GM13976 (cell line): ENCODE measurements at regions not wholly inside any gene's neighbourhood (a gene's known extent, or its start where the extent isn't known, plus 50 kb on each side); places are given as distances from the start of the nearest gene placed in this dataset.
"Not testable (repeated sequence)": the region's sequence is repeated elsewhere in the genome, so short reads cannot be mapped to it uniquely, and the experiment has no call there.

Experiments used
- DNase-seq: peaks from one replicate; pipeline ENCODE4 v3.0.0; 2012; ENCODE audit warnings: low spot score
- in situ Hi-C: fragments of 300-500 bp; cut with MboI; formaldehyde crosslinking; loops from one replicate; pipeline ENCODE4 v1.12.0; 2022; ENCODE audit warnings: low sequenced_read_pairs, mixed read lengths, inconsistent platforms; ENCODE audit not compliant: unreplicated experiment
- TF ChIP-seq, protein P1 (sequence below): IDR thresholded peaks from 2 replicates; pipeline ENCODE4 v1.5.1; 2012; ENCODE audit warnings: borderline replicate concordance, mild to moderate bottlenecking; ENCODE audit not compliant: insufficient read depth; ENCODE audit errors: extremely low read depth, missing control alignments, control extremely low read depth

DNA sequence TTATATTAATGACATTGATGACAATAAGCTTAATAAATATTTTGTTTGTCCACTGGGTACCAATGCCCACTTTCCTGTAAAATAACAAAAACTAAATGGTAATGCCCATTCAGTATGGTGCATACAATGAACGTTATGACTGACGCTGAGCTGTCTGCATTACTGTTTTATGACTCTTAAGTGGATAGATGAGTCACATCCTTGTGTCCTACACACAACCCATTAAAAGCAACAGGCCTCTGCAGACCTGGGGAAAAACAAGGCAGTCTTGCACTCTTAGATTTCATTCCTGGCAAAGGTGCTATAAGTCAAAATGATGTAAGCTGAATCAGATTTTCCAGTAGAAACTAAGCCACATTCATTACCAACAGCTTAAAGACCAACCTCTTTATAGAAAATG, 176.3 kb upstream of the TMEM45B start:
- TF ChIP-seq, protein P1, sequence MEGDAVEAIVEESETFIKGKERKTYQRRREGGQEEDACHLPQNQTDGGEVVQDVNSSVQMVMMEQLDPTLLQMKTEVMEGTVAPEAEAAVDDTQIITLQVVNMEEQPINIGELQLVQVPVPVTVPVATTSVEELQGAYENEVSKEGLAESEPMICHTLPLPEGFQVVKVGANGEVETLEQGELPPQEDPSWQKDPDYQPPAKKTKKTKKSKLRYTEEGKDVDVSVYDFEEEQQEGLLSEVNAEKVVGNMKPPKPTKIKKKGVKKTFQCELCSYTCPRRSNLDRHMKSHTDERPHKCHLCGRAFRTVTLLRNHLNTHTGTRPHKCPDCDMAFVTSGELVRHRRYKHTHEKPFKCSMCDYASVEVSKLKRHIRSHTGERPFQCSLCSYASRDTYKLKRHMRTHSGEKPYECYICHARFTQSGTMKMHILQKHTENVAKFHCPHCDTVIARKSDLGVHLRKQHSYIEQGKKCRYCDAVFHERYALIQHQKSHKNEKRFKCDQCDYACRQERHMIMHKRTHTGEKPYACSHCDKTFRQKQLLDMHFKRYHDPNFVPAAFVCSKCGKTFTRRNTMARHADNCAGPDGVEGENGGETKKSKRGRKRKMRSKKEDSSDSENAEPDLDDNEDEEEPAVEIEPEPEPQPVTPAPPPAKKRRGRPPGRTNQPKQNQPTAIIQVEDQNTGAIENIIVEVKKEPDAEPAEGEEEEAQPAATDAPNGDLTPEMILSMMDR, result no peak
- no peak for DNase-seq
- in situ Hi-C loops, result no loop called here

GRCh38 chr11:129640671-129641070, 175.0 kb upstream of the TMEM45B start:
- DNase-seq, result no peak
- in situ Hi-C loops, result no loop called here
- TF ChIP-seq, protein P1, result no peak

DNA sequence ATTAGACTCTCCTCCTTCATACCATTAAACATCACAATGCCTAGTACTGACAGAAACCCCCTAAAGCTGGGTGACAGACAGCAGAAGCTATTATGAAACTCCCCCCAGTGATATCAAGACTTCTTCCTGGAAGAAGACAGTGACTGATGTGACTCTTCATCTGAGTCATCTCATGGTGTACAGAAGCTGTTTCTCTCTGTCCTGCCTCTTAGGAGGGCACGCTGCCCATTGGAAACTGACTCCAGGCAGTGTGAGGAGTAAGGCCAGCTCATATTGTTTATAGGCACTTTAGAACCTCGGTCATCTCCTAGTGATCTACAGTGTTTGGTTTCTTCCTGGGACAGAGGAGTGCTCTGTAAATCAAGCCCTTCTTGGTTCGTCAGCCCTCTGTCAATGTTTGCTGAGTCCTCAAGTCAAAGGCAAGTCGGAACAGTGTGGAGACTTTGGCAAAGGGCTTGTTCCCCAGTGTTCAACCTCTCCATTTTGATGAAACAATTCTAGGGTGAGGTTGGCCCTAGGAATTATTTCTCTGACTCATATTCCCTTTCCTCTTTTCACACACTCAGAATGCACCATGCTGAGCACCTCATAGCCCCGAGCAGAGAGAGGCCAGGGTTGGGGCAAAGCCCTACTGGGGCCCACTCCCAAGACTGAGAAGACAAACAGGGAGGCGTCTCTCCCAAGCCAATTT, 172.5 kb upstream of the TMEM45B start:
- in situ Hi-C loops, result no loop called here
- DNase-seq, result no peak
- TF ChIP-seq, protein P1, result no peak

GRCh38 chr11:129644326-129644725, 171.3 kb upstream of the TMEM45B start:
- in situ Hi-C loops, result no loop called here
- TF ChIP-seq, protein P1, result no peak
- DNase-seq, result no peak

DNA sequence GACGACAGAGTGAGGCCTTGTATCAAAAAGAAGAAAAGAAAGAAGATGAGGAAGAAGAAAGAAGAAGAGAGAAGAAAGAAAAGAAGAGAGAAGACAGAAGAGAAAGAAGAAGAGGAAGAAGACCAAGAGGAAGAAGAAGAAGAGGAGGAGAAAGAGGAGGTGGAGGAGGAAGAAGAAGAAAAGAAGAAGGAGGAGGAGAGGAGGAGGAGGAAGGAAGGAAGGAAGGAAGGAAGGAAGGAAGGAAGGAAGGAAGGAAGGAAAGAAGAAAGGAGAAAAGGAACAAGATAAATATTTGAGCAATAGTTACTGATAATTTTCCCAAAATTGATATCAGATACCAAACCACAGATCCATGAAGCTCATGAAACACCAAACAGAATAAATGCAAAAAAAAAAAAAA, 169.7 kb upstream of the TMEM45B start:
- TF ChIP-seq, protein P1, result no peak
- in situ Hi-C loops, result no loop called here
- no peak for DNase-seq

GRCh38 chr11:129650044-129650443, 165.6 kb upstream of the TMEM45B start:
- in situ Hi-C loops, DNase-seq: not testable (repeated sequence)

GRCh38 chr11:129652835-129653234, 162.8 kb upstream of the TMEM45B start:
- in situ Hi-C loops, result no loop called here
- no peak for DNase-seq
- TF ChIP-seq, protein P1, result no peak
